ENCODE measurements at regions not wholly inside any gene's neighbourhood (a gene's known extent, or its start where the extent isn't known, plus 50 kb on each side); places are given as distances from the start of the nearest gene placed in this dataset.

DNA sequence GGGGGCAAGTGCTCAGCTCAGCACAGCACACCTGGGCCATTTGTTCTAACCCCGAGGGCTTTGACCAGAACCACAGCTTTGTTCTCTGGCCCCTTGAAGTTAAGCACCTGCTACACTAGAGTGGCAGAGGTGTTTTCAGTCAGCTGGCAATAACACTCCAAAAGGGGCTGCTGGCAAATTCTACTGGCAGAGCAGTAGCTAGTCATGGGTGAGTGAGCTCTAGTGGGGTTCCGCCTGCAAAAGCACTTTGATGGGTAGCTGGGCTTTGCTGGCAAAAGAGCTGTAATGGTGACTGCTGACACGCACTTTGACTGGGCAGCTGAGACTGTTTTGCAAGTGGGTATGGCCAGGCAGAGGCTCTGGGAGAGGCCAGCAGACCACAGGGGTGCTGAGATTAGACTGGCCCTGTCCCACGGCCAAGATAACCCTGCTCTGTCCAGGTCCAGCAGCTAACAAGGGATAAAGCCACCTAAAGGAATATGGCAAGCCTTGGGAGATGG lies 65.2 kb upstream of the TENT5D start:
- no peaks in the 10 kb centered on the region for H3K27me3 ChIP-seq (ENCODE audit: control insufficient read depth in 3 of 3, insufficient read depth in 3 of 3, low read length in 3 of 3)
- H3K27ac ChIP-seq (ENCODE audit: low read depth, low read length) = no peak overlapping the region
- H3K9me3 ChIP-seq (ENCODE audit: control insufficient read depth in 3 of 3, low read length in 3 of 3) = no peaks in the 10 kb centered on the region
- no peaks in the 10 kb centered on the region for H3K36me3 ChIP-seq (ENCODE audit: control insufficient read depth in 3 of 3, insufficient read depth in 3 of 3, low read length in 3 of 3)
- no peaks in the 10 kb centered on the region for H3K4me1 ChIP-seq (ENCODE audit: control insufficient read depth in 3 of 3, insufficient read depth in 3 of 3, low read length in 3 of 3)
- no peak overlapping the region for H3K9ac ChIP-seq (ENCODE audit: low read depth in 1 of 3, low read length in 3 of 3)
- no peak overlapping the region for H3K4me3 ChIP-seq (ENCODE audit: low read length in 3 of 3)

Measured in skeletal muscle tissue (tissue), 3 donors.